Tibial artery (tissue), 4 donors: ENCODE measurements at regions not wholly inside any gene's neighbourhood (a gene's known extent, or its start where the extent isn't known, plus 50 kb on each side); places are given as distances from the start of the nearest gene placed in this dataset.

Experiments used
- DNase-seq, 2 donors: peaks; one replicate each; pipeline ENCODE4 v3.0.0-alpha.2; 2019
- H3K27ac ChIP-seq, 2 donors: fragments of 200-600 bp; sonication (generic) in 1 of 2; 1 replicate in 1 of 2; 2 replicates in 1 of 2; pipeline ENCODE4 v1.5.1; 2018 to 2019; ENCODE audit warnings: mild to moderate bottlenecking in 1 of 2
- H3K27me3 ChIP-seq, 2 donors: fragments of 200-600 bp; sonication (generic) in 1 of 2; one replicate each; pipeline versions ENCODE4 v1.5.1 to v1.6.0; 2016 to 2019
- H3K36me3 ChIP-seq, 3 donors: fragments of 200-600 bp; sonication (generic) in 2 of 3; one replicate each; pipeline ENCODE4 v1.5.1; 2016 to 2019; ENCODE audit warnings: mild to moderate bottlenecking in 2 of 3
- H3K4me1 ChIP-seq, 4 donors: fragments of 200-600 bp; sonication (generic) in 2 of 4; 1 replicate in 3 of 4; 2 replicates in 1 of 4; pipeline ENCODE4 v1.5.1; 2016 to 2019
- H3K4me3 ChIP-seq, 2 donors: fragments of 200-600 bp; sonication (generic) in 1 of 2; 1 replicate in 1 of 2; 2 replicates in 1 of 2; pipeline ENCODE4 v1.5.1; 2018 to 2019; ENCODE audit warnings: mild to moderate bottlenecking in 2 of 2
- H3K9me3 ChIP-seq, 3 donors: fragments of 200-600 bp; sonication (generic) in 1 of 3; one replicate each; pipeline ENCODE4 v1.5.1; 2016 to 2019
- intact Hi-C: fragments of 100-400 bp; cut with DNase I; formaldehyde crosslinking; loops from one replicate; pipeline ENCODE4 v1.15.0; 2023; ENCODE audit warnings: low total_unique reads
- TF ChIP-seq, protein P1 (sequence below), 2 experiments: fragments of 200-600 bp in 1 of 2; fragments of 450-650 bp in 1 of 2; IDR thresholded peaks; one replicate each; pipeline ENCODE4 v1.5.1; 2017 to 2019; ENCODE audit warnings: antibody characterized with exemption in 2 of 2, mild to moderate bottlenecking in 1 of 2, moderate library complexity in 1 of 2

DNA sequence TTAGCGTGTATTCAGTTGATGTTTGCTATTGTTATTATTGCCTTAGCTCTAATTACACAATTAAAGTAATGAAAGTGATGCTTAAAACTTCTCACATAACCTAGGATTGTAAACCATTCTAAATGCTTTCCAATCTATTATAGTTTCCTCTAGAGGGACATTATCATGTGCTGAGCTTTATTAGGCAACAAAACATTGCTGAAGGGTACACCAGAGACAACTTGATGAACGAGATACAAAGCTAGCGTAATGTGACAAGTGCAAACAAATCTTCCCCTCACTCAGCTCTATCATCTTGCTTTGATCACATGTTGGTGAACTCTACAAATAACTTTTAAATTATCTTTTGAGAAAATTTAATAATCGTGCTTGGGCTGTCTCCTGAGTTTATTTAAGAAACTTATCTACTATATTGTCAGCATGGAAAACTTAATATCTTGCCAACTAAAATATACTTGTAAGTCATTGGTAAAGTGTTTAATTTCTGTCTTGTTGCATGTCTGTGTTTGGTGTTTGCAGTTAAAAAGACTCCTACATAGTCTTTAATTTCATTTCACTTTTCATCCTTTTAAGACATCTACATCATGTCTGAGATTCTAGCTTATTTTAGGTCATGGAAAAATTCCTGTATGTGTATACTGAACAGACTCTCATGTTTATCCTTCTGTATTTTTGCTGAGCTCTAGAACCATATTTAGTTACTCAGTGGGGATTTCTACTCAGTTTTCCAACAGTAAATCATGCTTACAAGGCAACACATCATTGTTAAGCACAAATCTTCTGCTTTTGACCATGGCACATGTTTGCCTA lies 104.2 kb upstream of the ADAMTS5 start:
- no peaks in the 10 kb centered on the region for H3K9me3 ChIP-seq
- DNase-seq, result no peak
- intact Hi-C loops, result no loop called here
- H3K36me3 ChIP-seq, result no peaks in the 10 kb centered on the region
- H3K4me3 ChIP-seq, result no peak overlapping the region
- H3K4me1 ChIP-seq, result peaks cover 0 to 19% (median 3%) of the 10 kb centered on the region in 4 donors
- H3K27ac ChIP-seq, result peak overlapping the region; percentile 28 to 59
- no peaks in the 10 kb centered on the region for H3K27me3 ChIP-seq
- TF ChIP-seq, protein P1, sequence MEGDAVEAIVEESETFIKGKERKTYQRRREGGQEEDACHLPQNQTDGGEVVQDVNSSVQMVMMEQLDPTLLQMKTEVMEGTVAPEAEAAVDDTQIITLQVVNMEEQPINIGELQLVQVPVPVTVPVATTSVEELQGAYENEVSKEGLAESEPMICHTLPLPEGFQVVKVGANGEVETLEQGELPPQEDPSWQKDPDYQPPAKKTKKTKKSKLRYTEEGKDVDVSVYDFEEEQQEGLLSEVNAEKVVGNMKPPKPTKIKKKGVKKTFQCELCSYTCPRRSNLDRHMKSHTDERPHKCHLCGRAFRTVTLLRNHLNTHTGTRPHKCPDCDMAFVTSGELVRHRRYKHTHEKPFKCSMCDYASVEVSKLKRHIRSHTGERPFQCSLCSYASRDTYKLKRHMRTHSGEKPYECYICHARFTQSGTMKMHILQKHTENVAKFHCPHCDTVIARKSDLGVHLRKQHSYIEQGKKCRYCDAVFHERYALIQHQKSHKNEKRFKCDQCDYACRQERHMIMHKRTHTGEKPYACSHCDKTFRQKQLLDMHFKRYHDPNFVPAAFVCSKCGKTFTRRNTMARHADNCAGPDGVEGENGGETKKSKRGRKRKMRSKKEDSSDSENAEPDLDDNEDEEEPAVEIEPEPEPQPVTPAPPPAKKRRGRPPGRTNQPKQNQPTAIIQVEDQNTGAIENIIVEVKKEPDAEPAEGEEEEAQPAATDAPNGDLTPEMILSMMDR (IDR thresholded peaks at IDR 0.05), result no peak

DNA sequence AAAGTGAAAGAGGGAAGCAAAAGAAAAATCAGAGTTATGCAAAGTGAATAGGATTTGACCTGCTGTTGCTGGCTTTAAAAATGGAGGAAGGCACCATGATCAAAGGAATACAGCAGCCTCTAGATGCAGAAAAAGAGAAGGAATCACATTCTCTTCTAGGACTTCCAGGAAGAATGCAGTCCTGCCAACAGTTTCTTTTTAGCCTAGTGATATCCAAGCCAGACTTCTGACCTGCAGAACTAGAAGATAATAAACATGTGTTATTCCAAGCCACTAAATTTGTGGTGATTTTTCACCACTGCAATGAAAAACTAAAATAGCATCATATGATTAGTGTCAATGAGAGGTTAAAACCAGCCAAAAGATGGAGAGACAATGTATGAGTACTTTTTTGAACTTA lies 101.9 kb upstream of the ADAMTS5 start:
- intact Hi-C loops, result no loop called here
- Histone ChIP-seq H3K27ac (no peak overlapping the region), H3K27me3 (no peaks in the 10 kb centered on the region), H3K4me3 (no peak overlapping the region), H3K4me1 (peaks cover 0 to 13% (median 3%) of the 10 kb centered on the region in 4 donors), H3K9me3 (no peaks in the 10 kb centered on the region), H3K36me3 (no peaks in the 10 kb centered on the region)
- DNase-seq, result no peak
- TF ChIP-seq, protein P1 (IDR thresholded peaks at IDR 0.05), result no peak

DNA sequence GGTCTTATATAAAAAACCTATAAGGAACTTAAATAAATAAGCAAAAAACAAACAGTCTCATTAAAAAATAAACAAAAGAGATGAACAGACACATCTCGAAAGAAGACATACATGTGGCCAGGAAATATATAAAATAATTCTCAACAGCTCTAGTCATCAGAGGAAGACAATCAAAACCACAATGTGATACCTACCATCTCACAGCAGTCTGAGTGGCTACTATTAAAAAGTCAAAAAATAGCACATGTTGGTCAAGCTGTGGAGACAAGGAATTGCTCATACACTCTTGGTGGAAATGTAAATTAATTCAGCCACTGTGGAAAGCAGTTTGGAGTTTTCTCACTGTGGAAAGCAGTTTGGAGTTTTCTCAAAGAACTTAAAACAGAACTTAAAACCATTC lies 100.3 kb upstream of the ADAMTS5 start:
- no peaks in the 10 kb centered on the region for H3K9me3 ChIP-seq
- TF ChIP-seq, protein P1 (IDR thresholded peaks at IDR 0.05), result no peak
- no peaks in the 10 kb centered on the region for H3K36me3 ChIP-seq
- intact Hi-C loops, result no loop called here
- H3K27me3 ChIP-seq, result no peaks in the 10 kb centered on the region
- peaks cover 0 to 21% (median 6%) of the 10 kb centered on the region in 4 donors for H3K4me1 ChIP-seq
- no peak overlapping the region for H3K27ac ChIP-seq
- H3K4me3 ChIP-seq, result no peak overlapping the region
- no peak for DNase-seq

DNA sequence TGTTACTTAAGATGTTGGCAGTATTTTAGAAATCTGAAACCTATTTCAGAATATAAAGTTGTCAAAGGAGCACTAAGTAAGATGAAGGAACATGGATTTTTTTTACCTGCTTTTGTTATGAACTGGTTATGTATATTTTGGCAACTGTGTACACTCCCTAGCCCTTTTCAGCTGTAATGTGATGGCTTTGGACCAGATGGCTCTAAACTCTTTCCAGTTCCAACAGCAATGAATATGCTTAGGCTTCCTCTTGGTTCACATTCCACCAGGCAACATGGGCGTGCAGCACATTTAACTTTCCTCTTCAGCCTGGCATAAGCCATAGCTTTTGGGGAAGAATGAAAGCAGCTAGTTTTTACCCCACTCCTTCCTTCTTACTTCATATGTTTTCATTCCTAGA lies 95.6 kb upstream of the ADAMTS5 start:
- no peak overlapping the region for H3K27ac ChIP-seq
- H3K27me3 ChIP-seq, result no peaks in the 10 kb centered on the region
- intact Hi-C loops, result no loop called here
- H3K4me1 ChIP-seq, result peaks cover 0 to 11% (median 3%) of the 10 kb centered on the region in 4 donors
- DNase-seq, result no peak
- no peak overlapping the region for H3K4me3 ChIP-seq
- H3K9me3 ChIP-seq, result no peaks in the 10 kb centered on the region
- TF ChIP-seq, protein P1 (IDR thresholded peaks at IDR 0.05), result no peak
- no peaks in the 10 kb centered on the region for H3K36me3 ChIP-seq

DNA sequence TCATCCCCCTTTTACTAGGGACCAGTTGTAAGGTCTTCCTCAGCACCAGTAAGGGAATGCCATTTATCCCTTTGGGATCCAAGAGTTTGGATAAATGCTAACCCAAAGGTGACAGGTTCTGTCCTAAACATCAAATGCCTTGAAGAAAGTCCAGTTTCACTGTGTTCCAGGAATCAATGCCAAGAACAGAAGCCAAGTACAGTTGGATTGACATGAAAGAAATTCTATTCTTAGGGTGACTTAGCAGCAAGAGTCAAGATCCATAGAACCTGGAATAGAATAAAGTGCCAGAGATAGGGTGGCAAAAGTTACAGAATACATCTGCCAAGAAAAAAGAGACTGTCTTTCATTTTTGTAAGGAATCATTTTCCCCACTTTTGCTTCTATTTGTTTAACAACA lies 94.9 kb upstream of the ADAMTS5 start:
- Histone ChIP-seq H3K4me1 (peaks cover 0 to 11% (median 3%) of the 10 kb centered on the region in 4 donors), H3K27me3 (no peaks in the 10 kb centered on the region), H3K9me3 (no peaks in the 10 kb centered on the region), H3K36me3 (no peaks in the 10 kb centered on the region), H3K27ac (no peak overlapping the region), H3K4me3 (no peak overlapping the region)
- intact Hi-C loops, result no loop called here
- TF ChIP-seq, protein P1 (IDR thresholded peaks at IDR 0.05), result no peak
- no peak for DNase-seq
